ENCODE measurements at regions not wholly inside any gene's neighbourhood (a gene's known extent, or its start where the extent isn't known, plus 50 kb on each side); places are given as distances from the start of the nearest gene placed in this dataset.
A peak's percentile ranks its signal among the peaks of the same experiment; 100 is the strongest.

GRCh38 chr6:156510242-156510641 is 266.9 kb upstream of the ARID1B start:
- no peak for DNase-seq

GRCh38 chr6:156509496-156509895 is 267.7 kb upstream of the ARID1B start:
- DNase-seq = no peak

- DNase-seq = peak in 1 of 2 donors; percentile 82
Observed at GRCh38 chr6:156508923-156509322, 268.3 kb upstream of the ARID1B start.

- DNase-seq = no peak
Observed at GRCh38 chr6:156508126-156508525, 269.1 kb upstream of the ARID1B start.

GRCh38 chr6:156507656-156508055 is 269.5 kb upstream of the ARID1B start:
- DNase-seq = no peak

GRCh38 chr6:156507106-156507505 is 270.1 kb upstream of the ARID1B start:
- DNase-seq = no peak

GRCh38 chr6:156502969-156503504 is 274.1 kb upstream of the ARID1B start:
- no peak for DNase-seq

GRCh38 chr6:156497618-156498017 is 279.6 kb upstream of the ARID1B start:
- no peak for DNase-seq

GRCh38 chr6:156487877-156488276 is 289.3 kb upstream of the ARID1B start:
- no peak for DNase-seq

- no peak for DNase-seq
Observed at GRCh38 chr6:156485150-156485549, 292.0 kb upstream of the ARID1B start.

GRCh38 chr6:156474507-156475120 is 302.6 kb upstream of the ARID1B start:
- no peak for DNase-seq

- no peak for DNase-seq
Observed at GRCh38 chr6:156471000-156471399, 306.2 kb upstream of the ARID1B start.

- no peak for DNase-seq
Observed at GRCh38 chr6:156464100-156464878, 312.9 kb upstream of the ARID1B start.

- DNase-seq = no peak
Observed at GRCh38 chr6:156461647-156462046, 315.5 kb upstream of the ARID1B start.

GRCh38 chr6:156457601-156458000 is 319.6 kb upstream of the ARID1B start:
- no peak for DNase-seq

- DNase-seq = no peak
Observed at GRCh38 chr6:156455847-156456246, 321.3 kb upstream of the ARID1B start.

GRCh38 chr6:156454867-156455266 is 322.3 kb upstream of the ARID1B start:
- no peak for DNase-seq

GRCh38 chr6:156451726-156452125 is 325.5 kb upstream of the ARID1B start:
- no peak for DNase-seq

- no peak for DNase-seq
Observed at GRCh38 chr6:156451088-156451487, 326.1 kb upstream of the ARID1B start.

- no peak for DNase-seq
Observed at GRCh38 chr6:156450421-156450820, 326.8 kb upstream of the ARID1B start.

- no peak for DNase-seq
Observed at GRCh38 chr6:156449569-156449968, 327.6 kb upstream of the ARID1B start.

GRCh38 chr6:156449128-156449527 is 328.1 kb upstream of the ARID1B start:
- DNase-seq = no peak

- no peak for DNase-seq
Observed at GRCh38 chr6:156448579-156448978, 328.6 kb upstream of the ARID1B start.

GRCh38 chr6:156440688-156441087 is 336.5 kb upstream of the ARID1B start:
- DNase-seq = no peak
